Small intestine (tissue), 7 donors: ENCODE measurements at regions not wholly inside any gene's neighbourhood (a gene's known extent, or its start where the extent isn't known, plus 50 kb on each side); places are given as distances from the start of the nearest gene placed in this dataset.

Experiments
- DNase-seq, 2 donors: peaks; one replicate each; pipeline versions ENCODE4 v3.0.0 to v3.0.0-alpha.2; 2013
- FAIRE-seq: peaks from 2 replicates; lab custom pipeline; 2012; peaks lifted over from hg19 to GRCh38; lab: Jason Lieb, UNC
- H3K27ac ChIP-seq, 3 donors: one replicate each; pipeline ENCODE4 v1.5.1; 2013; ENCODE audit warnings: low read length in 2 of 3, mild to moderate bottlenecking in 2 of 3, control low read depth in 1 of 3, inconsistent platforms in 1 of 3, low read depth in 1 of 3, moderate library complexity in 1 of 3
- H3K27me3 ChIP-seq, 3 donors: one replicate each; pipeline ENCODE4 v1.6.1; 2013; ENCODE audit warnings: low read length in 3 of 3, inconsistent platforms in 1 of 3; ENCODE audit not compliant: control insufficient read depth in 3 of 3, insufficient read depth in 3 of 3
- H3K36me3 ChIP-seq, 3 donors: one replicate each; pipeline ENCODE4 v1.6.1; 2013; ENCODE audit warnings: low read length in 3 of 3, inconsistent platforms in 1 of 3, low read depth in 1 of 3, mild to moderate bottlenecking in 1 of 3, moderate library complexity in 1 of 3; ENCODE audit not compliant: control insufficient read depth in 3 of 3, insufficient read depth in 2 of 3
- H3K4me1 ChIP-seq, 3 donors: one replicate each; pipeline ENCODE4 v1.6.1; 2013; ENCODE audit warnings: low read length in 2 of 3, inconsistent platforms in 1 of 3, low read depth in 1 of 3, mild to moderate bottlenecking in 1 of 3, moderate library complexity in 1 of 3; ENCODE audit not compliant: control insufficient read depth in 3 of 3, insufficient read depth in 2 of 3
- H3K4me3 ChIP-seq, 3 donors: one replicate each; pipeline ENCODE4 v1.5.1; 2013; ENCODE audit warnings: low read length in 3 of 3, control low read depth in 1 of 3, inconsistent platforms in 1 of 3, low read depth in 1 of 3, mild to moderate bottlenecking in 1 of 3, moderate library complexity in 1 of 3
- H3K9me3 ChIP-seq, 2 donors: one replicate each; pipeline ENCODE4 v1.6.1; 2013; ENCODE audit warnings: low read depth in 1 of 2, low read length in 1 of 2; ENCODE audit not compliant: control insufficient read depth in 2 of 2, insufficient read depth in 1 of 2
- WGBS, 3 donors: extraction: QIAGEN DNeasy Blood & Tissue Kit; methylation state at CpG; one replicate each; pipeline ENCODE4 v1.1.7; 2013; 5-methylcytosine and 5-hydroxymethylcytosine counted together
- donor health status: healthy with polysubstance abuse.
- donor health status: control.
- donor health status: control.
- donor health status: Bipolar disorder and iron deficiency.
- donor health status: healthy.

DNA sequence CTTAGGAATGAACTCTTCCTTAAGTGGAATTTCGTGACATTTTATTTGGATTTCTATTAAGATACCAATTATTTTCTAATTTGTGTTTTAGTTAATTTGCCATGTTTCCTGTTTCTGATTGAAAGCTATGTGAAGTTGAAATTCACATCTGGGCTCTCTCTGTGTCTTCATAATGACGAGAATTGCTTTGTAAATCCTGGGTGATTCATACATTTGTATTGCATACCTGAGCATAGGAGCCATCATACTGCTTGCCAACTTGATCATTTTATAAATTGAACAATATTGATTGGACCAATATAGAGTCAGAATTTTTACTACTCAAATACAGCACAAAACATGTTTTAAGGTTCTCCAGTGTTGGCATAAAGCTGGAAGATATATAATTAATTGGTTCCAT is 817.9 kb downstream of the BRINP3 start:
- Histone ChIP-seq H3K4me1 (no peaks in the 10 kb centered on the region), H3K36me3 (no peaks in the 10 kb centered on the region), H3K4me3 (no peak overlapping the region), H3K9me3 (no peaks in the 10 kb centered on the region), H3K27ac (no peak overlapping the region), H3K27me3 (no peaks in the 10 kb centered on the region)
- no peak for FAIRE-seq
- DNase-seq, result no peak
- 68 to 72% (median 71%) methylated on average over 2 of the region's 2 CpGs for WGBS, 3 donors

DNA sequence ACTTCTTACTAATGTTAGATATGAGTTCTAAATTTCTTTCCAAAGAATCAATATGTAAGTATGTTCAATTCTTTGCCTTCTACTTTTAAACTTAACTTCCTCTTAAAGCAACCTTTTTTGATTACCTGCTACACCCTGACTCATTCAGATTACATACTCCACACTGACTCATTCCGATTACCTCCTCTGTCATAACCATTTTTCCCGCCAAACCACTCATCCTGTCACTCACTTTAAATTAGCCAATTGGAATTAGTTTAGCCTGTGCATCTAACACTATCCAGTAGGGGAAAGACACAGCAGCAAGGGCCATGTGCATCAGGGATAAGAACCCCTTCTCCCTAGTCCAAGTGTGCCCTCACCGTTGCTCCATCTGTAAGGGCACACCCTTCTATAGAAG is 815.5 kb downstream of the BRINP3 start:
- H3K9me3 ChIP-seq, result no peaks in the 10 kb centered on the region
- H3K36me3 ChIP-seq, result no peaks in the 10 kb centered on the region
- FAIRE-seq (no peak), DNase-seq (no peak)
- H3K27me3 ChIP-seq, result no peaks in the 10 kb centered on the region
- 64 to 80% (median 64%) methylated on average over 3 of the region's 3 CpGs for WGBS, 3 donors
- H3K4me3 ChIP-seq, result no peak overlapping the region
- no peak overlapping the region for H3K27ac ChIP-seq
- H3K4me1 ChIP-seq, result no peaks in the 10 kb centered on the region

DNA sequence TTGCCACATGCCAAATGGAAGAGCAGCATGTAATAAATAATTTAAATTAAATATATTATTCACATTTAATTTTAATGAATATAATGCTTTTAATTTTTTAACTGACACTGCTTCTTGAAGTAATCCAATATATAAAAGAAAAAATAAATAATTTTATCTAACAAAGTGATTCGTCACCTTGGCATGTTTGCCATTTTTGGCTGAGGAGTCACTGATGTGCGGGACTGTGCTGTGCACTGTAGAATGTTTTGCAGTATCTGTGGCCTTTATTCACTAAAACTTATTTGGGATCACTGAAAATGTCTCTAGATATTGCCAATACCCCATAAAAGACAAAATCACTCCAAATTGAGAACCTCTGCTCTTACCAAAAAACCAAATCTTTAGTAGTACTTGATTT is 807.8 kb downstream of the BRINP3 start:
- 91 to 97% (median 94%) methylated on average over 2 of the region's 2 CpGs for WGBS, 3 donors
- no peaks in the 10 kb centered on the region for H3K9me3 ChIP-seq
- H3K36me3 ChIP-seq, result no peaks in the 10 kb centered on the region
- FAIRE-seq, result no peak
- H3K27me3 ChIP-seq, result no peaks in the 10 kb centered on the region
- no peak for DNase-seq
- H3K4me1 ChIP-seq, result no peaks in the 10 kb centered on the region
- no peak overlapping the region for H3K27ac ChIP-seq
- no peak overlapping the region for H3K4me3 ChIP-seq

DNA sequence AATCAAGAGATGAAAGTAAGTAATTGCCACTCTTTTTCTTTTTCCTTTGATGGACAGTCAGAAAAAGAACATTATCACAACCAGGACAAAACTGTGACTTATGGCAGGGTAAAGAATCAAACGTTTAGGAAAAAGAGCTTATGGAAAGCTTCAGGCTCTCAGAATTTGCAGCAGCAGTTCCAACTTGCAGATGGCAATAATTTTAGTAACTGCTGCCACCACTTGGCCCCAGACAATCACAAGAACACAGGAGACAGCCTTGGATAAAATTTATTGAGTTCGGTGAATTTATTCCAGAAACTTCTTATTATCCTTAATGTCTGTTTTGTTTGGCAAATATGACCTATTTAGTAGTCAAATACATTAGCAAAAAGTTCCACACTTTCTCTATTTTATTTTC is 804.4 kb downstream of the BRINP3 start:
- Histone ChIP-seq H3K27me3 (no peaks in the 10 kb centered on the region), H3K9me3 (no peaks in the 10 kb centered on the region), H3K4me3 (no peak overlapping the region), H3K36me3 (no peaks in the 10 kb centered on the region), H3K27ac (no peak overlapping the region), H3K4me1 (no peaks in the 10 kb centered on the region)
- FAIRE-seq (no peak), DNase-seq (no peak)
- 37 to 56% (median 38%) methylated on average over 2 of the region's 2 CpGs for WGBS, 3 donors

DNA sequence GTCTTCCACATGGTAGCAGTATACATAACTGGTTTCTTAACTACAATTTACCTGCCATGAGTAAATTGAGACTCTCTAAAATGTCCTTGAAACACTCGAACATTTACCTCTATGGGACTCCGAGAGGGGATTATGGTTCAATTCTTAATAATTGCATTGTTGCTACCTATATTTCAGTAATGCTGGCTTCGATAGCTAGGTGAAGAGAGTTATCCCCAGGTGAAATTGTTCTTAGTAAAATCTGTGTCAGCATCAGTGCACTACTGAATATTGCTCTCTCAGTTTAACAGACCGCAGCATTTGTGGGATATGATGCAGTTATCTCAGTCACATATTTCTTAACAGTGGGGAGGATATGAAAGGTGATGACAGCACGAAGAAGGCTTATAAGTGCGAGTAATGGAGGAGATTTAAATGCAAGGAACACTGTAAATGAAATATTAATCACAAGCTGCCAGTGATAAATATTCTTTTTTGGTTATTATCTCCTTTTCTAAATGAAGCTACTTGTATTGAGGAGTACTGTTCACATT is 801.9 kb downstream of the BRINP3 start:
- Histone ChIP-seq H3K27ac (no peak overlapping the region), H3K36me3 (no peaks in the 10 kb centered on the region), H3K27me3 (no peaks in the 10 kb centered on the region), H3K4me1 (no peaks in the 10 kb centered on the region), H3K9me3 (no peaks in the 10 kb centered on the region), H3K4me3 (no peak overlapping the region)
- DNase-seq (no peak), FAIRE-seq (no peak)
- 80 to 89% (median 82%) methylated on average over 6 of the region's 6 CpGs for WGBS, 3 donors

DNA sequence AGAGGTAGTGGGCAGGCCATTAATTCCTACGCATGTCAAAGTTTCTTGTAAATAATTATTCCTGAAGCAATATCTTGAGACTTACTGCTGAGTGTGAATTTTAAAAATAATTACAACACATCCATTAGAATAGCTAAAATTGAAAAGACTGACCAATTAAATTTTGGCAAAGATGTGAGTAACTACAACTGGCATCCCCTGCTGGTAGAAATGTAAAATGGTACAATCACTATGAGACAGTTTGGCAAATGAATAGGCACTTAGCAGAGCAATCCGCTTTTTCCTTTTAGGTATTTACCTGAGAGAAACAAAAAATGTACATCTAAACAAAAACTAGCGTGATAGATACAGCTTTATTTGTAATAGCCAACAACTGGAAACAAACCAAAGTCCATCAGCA is 798.9 kb downstream of the BRINP3 start:
- H3K36me3 ChIP-seq, result no peaks in the 10 kb centered on the region
- DNase-seq, result no peak
- FAIRE-seq, result no peak
- no peaks in the 10 kb centered on the region for H3K4me1 ChIP-seq
- no peak overlapping the region for H3K27ac ChIP-seq
- no peaks in the 10 kb centered on the region for H3K9me3 ChIP-seq
- H3K27me3 ChIP-seq, result no peaks in the 10 kb centered on the region
- 86 to 89% (median 88%) methylated on average over 3 of the region's 3 CpGs for WGBS, 3 donors
- no peak overlapping the region for H3K4me3 ChIP-seq

DNA sequence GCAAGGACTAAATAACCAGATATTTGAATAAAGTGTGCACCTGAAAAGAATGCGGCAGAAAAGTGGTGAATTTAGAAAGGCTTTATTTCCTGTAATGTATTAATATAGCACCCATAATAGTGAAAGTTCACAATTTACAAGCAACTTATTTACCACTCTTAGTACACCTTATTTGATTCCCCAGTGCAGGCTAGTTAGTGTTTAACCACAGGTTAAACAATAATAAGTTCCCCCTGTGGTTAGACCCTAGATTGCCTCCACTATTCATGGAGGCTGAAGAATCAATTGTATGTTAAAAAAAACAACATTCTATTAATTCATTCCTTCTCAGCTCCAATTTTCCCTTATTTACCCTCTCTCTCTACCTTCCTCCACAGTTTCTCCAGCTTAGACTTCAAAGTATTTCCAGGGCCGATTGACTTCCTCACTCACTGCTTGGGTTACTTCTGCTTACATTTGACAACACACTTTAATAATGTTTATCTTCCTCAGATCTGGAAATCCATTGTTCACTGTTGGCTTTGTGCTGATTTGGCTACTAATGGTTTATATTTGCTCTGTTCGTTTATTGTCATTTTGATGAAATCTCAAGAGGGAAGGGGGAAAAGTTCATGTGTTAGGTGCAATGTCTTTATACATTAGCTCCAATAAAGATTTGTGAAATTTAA is 796.3 kb downstream of the BRINP3 start:
- Histone ChIP-seq H3K27me3 (no peaks in the 10 kb centered on the region), H3K9me3 (no peaks in the 10 kb centered on the region), H3K36me3 (no peaks in the 10 kb centered on the region), H3K4me1 (no peaks in the 10 kb centered on the region), H3K27ac (no peak overlapping the region), H3K4me3 (no peak overlapping the region)
- WGBS, 3 donors, result 34 to 43% (median 38%) methylated on average over 3 of the region's 3 CpGs
- DNase-seq, result no peak
- no peak for FAIRE-seq

DNA sequence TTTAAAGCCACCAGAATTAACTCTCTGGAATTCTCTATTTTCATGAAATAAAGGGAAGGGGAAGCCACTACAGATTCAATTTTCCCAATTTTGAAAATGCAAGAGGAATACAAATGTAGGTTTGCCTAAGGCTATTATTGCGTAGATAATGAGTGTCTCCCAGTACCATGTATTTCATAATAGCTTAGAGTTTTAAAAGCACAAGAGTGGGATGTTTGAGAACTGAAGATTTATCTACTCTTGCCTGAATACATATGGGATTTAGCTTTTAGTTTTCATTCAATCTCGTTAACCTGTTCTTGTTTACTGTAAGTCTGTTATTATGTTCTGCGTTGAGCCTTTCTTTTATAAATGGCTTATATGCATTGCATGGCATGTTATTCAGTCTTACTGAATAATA is 795.1 kb downstream of the BRINP3 start:
- no peak for FAIRE-seq
- H3K9me3 ChIP-seq, result no peaks in the 10 kb centered on the region

DNA sequence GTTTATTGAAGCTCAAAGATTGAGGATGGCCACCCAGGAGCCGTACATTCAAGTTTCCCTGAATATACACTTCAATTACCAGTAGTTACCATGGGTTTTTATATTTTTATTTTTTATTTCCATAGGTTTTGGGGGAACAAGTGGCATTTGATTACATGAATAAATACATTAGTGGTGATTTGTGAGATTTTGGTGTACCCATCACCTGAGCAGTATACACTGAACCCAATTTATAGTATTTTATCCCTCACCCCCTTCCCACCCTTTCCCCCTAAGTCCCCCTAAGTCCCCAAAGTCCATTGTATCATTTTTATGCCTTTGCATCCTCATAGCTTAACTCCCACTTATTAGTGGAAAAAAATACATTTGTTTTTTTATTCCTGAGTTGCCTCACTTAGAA is 791.4 kb downstream of the BRINP3 start:
- H3K27me3 ChIP-seq, result no peaks in the 10 kb centered on the region
- FAIRE-seq (no peak), DNase-seq (no peak)
- H3K36me3 ChIP-seq, result no peaks in the 10 kb centered on the region
- 73 to 82% (median 76%) methylated on average over 1 of the region's 1 CpG for WGBS, 3 donors
- no peak overlapping the region for H3K4me3 ChIP-seq
- no peaks in the 10 kb centered on the region for H3K9me3 ChIP-seq
- H3K4me1 ChIP-seq, result no peaks in the 10 kb centered on the region
- H3K27ac ChIP-seq, result no peak overlapping the region

More for the DNA sequence above, 795.1 kb downstream of the BRINP3 start:
- Histone ChIP-seq H3K27ac (no peak overlapping the region), H3K4me3 (no peak overlapping the region), H3K36me3 (no peaks in the 10 kb centered on the region), H3K4me1 (no peaks in the 10 kb centered on the region), H3K27me3 (no peaks in the 10 kb centered on the region)
- WGBS, 3 donors, result 81 to 88% (median 84%) methylated on average over 3 of the region's 3 CpGs
- no peak for DNase-seq
